Dendritic cell treated with granulocyte-macrophage colony-stimulating factor and Interleukin-4, amounts not matched to agents 40 ng/mL and 50 ng/mL, for 4 days (primary cell): ENCODE measurements at regions not wholly inside any gene's neighbourhood (a gene's known extent, or its start where the extent isn't known, plus 50 kb on each side); places are given as distances from the start of the nearest gene placed in this dataset.
"Not testable (repeated sequence)": the region's sequence is repeated elsewhere in the genome, so short reads cannot be mapped to it uniquely, and the experiment has no call there.

ENCODE experiments used
- H3K27ac Mint-ChIP-seq: one replicate; pipeline ENCODE4 v1.8.0; 2022; ENCODE audit warnings: mild to moderate bottlenecking, mixed read lengths
- H3K27me3 Mint-ChIP-seq: one replicate; pipeline ENCODE4 v1.8.0; 2022; ENCODE audit warnings: mild to moderate bottlenecking, mixed read lengths
- H3K36me3 Mint-ChIP-seq: one replicate; pipeline ENCODE4 v1.8.0; 2022; ENCODE audit warnings: low read depth, mixed read lengths
- H3K4me1 Mint-ChIP-seq: one replicate; pipeline ENCODE4 v1.8.0; 2022; ENCODE audit warnings: low read depth, mixed read lengths
- H3K4me3 Mint-ChIP-seq: one replicate; pipeline ENCODE4 v1.8.0; 2022; ENCODE audit warnings: mild to moderate bottlenecking, moderate library complexity, mixed read lengths
- H3K9me3 Mint-ChIP-seq: one replicate; pipeline ENCODE4 v1.8.0; 2022; ENCODE audit warnings: mixed read lengths
- intact Hi-C: fragments of 100-400 bp; cut with micrococcal nuclease; formaldehyde crosslinking; loops from one replicate; pipeline ENCODE4 v1.15.0; 2022

GRCh38 chr15:21269673-21270072 is 170.6 kb downstream of the POTEB3 start:
- H3K27ac Mint-ChIP-seq, H3K36me3 Mint-ChIP-seq, H3K4me3 Mint-ChIP-seq, intact Hi-C loops: not testable (repeated sequence)
- H3K9me3 Mint-ChIP-seq: peaks cover 13% of the 10 kb centered on the region
- peaks cover 36% of the 10 kb centered on the region for H3K4me1 Mint-ChIP-seq
- peaks cover 30% of the 10 kb centered on the region for H3K27me3 Mint-ChIP-seq

- H3K9me3 Mint-ChIP-seq: peaks cover 13% of the 10 kb centered on the region
- intact Hi-C loops: no loop called here
- peaks cover 31% of the 10 kb centered on the region for H3K27me3 Mint-ChIP-seq
- peaks cover 36% of the 10 kb centered on the region for H3K4me1 Mint-ChIP-seq
- no peak overlapping the region for H3K4me3 Mint-ChIP-seq
- H3K36me3 Mint-ChIP-seq: no peaks in the 10 kb centered on the region
- H3K27ac Mint-ChIP-seq: no peak overlapping the region
These were observed 171.2 kb downstream of the POTEB3 start for GRCh38 chr15:21269121-21269520.

GRCh38 chr15:21268436-21268940 is 171.8 kb downstream of the POTEB3 start:
- no peak overlapping the region for H3K4me3 Mint-ChIP-seq
- no peaks in the 10 kb centered on the region for H3K36me3 Mint-ChIP-seq
- peaks cover 36% of the 10 kb centered on the region for H3K4me1 Mint-ChIP-seq
- no peak overlapping the region for H3K27ac Mint-ChIP-seq
- H3K9me3 Mint-ChIP-seq: peaks cover 13% of the 10 kb centered on the region
- H3K27me3 Mint-ChIP-seq: peaks cover 31% of the 10 kb centered on the region
- intact Hi-C loops: no loop called here

- Mint-ChIP-seq H3K4me1 (peaks cover 36% of the 10 kb centered on the region), H3K4me3 (no peak overlapping the region), H3K9me3 (peaks cover 15% of the 10 kb centered on the region), H3K36me3 (no peaks in the 10 kb centered on the region), H3K27me3 (peaks cover 31% of the 10 kb centered on the region), H3K27ac (no peak overlapping the region)
- intact Hi-C loops: no loop called here
These were observed 172.5 kb downstream of the POTEB3 start for GRCh38 chr15:21267671-21268395.

- peaks cover 35% of the 10 kb centered on the region for H3K4me1 Mint-ChIP-seq
- H3K9me3 Mint-ChIP-seq: peaks cover 19% of the 10 kb centered on the region
- H3K27ac Mint-ChIP-seq: no peak overlapping the region
- H3K27me3 Mint-ChIP-seq: peaks cover 36% of the 10 kb centered on the region
- intact Hi-C loops: no loop called here
- H3K4me3 Mint-ChIP-seq: no peak overlapping the region
- H3K36me3 Mint-ChIP-seq: no peaks in the 10 kb centered on the region
These were observed 173.1 kb downstream of the POTEB3 start for GRCh38 chr15:21267226-21267625.

DNA sequence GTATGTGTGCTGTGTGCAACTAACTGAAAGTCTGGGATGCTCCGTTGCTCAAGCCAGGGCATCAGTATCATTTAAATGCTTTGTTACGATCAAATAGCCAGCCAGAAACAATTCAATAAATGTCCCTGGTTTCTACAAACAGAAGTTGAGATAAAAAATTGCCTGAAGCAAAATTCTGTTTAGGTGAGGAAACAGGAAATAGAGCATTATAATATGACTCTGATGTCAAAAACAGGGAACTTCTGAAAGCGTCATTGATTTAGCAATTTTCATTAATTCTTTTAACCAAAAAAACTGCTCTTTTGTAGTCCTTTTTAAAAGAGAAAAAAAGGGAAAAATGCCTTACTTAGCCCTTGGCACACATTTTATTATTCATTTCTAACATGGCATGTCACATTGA is 174.7 kb downstream of the POTEB3 start:
- H3K27ac Mint-ChIP-seq, H3K4me3 Mint-ChIP-seq, H3K36me3 Mint-ChIP-seq, intact Hi-C loops: not testable (repeated sequence)
- H3K4me1 Mint-ChIP-seq: peaks cover 26% of the 10 kb centered on the region
- H3K9me3 Mint-ChIP-seq: peaks cover 21% of the 10 kb centered on the region
- peaks cover 40% of the 10 kb centered on the region for H3K27me3 Mint-ChIP-seq

GRCh38 chr15:21262851-21263425 is 177.4 kb downstream of the POTEB3 start:
- peaks cover 31% of the 10 kb centered on the region for H3K27me3 Mint-ChIP-seq
- no peak overlapping the region for H3K27ac Mint-ChIP-seq
- intact Hi-C loops: no loop called here
- no peak overlapping the region for H3K4me3 Mint-ChIP-seq
- no peaks in the 10 kb centered on the region for H3K36me3 Mint-ChIP-seq
- peaks cover 21% of the 10 kb centered on the region for H3K9me3 Mint-ChIP-seq
- H3K4me1 Mint-ChIP-seq: peaks cover 14% of the 10 kb centered on the region

DNA sequence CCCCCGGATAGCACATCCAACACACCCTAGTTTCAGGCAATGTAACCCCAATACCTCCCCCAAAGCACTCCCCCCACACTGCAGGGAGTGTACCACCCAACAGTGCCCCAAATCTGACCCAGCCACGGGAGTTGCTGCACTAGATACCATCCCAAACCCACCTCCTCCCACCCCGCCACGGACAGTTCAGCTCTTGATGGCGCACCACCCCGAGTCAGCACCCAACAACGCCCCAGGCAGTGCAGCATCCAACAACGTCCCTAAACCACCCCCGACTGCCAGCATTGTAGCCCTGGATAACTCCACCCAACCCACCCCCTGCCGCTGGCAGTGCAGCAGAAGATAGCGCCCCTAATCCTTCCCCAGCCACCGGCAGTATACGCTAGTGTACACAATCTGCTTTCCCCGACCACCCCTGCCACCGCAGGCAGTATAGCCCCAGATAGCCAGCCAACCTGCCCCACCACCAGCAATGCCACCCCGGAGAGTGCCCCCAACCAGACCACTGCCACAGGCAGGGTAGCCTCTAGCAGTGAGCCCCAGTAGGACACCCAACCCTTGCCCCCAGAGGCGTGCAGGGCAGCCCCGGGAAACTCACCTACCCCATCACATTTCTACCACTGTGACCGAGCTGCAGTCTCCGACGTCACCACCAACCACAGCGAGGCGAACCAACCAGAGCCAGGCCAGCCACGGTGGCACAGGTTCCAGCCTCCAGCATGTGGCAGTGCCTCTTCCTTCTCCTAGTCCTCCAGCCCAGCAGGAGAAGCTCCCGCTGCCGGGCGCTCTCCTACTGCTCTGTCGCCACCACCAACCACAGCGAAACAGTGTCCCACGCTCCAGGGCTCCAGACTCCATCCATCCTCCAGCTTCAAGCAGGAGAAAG is 178.1 kb downstream of the POTEB3 start:
- Mint-ChIP-seq H3K4me1 (peaks cover 10% of the 10 kb centered on the region), H3K36me3 (no peaks in the 10 kb centered on the region), H3K4me3 (no peak overlapping the region), H3K27ac (no peak overlapping the region), H3K9me3 (peaks cover 21% of the 10 kb centered on the region), H3K27me3 (peaks cover 29% of the 10 kb centered on the region)
- intact Hi-C loops: no loop called here

GRCh38 chr15:21261396-21261964 is 178.8 kb downstream of the POTEB3 start:
- peaks cover 21% of the 10 kb centered on the region for H3K9me3 Mint-ChIP-seq
- peaks cover 5% of the 10 kb centered on the region for H3K4me1 Mint-ChIP-seq
- H3K36me3 Mint-ChIP-seq: no peaks in the 10 kb centered on the region
- H3K27me3 Mint-ChIP-seq: peaks cover 27% of the 10 kb centered on the region
- intact Hi-C loops: no loop called here
- H3K27ac Mint-ChIP-seq: no peak overlapping the region
- H3K4me3 Mint-ChIP-seq: no peak overlapping the region

DNA sequence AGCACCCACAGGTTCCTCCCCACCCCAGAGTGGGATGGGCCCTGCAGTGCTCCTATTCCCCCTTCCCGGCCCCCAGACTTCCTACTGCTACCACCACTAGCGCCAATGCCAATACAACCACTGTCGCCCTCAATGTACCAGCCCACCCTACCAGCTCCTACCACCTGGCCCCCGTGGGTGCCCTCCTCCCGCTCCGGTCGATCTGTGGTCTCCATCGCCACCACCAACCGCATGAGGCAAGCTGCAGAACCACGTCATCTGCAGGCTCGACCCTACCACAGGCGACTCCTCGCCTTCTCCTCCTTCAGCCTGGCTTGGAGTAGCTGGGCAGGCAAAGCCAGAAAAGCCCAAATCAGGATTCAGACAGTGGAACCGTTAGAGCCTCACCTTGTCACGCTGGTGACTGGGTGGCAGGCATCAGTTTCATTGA is 179.3 kb downstream of the POTEB3 start:
- peaks cover 27% of the 10 kb centered on the region for H3K27me3 Mint-ChIP-seq
- H3K4me1 Mint-ChIP-seq: peaks cover 5% of the 10 kb centered on the region

GRCh38 chr15:21258635-21259034 is 181.7 kb downstream of the POTEB3 start:
- H3K27ac Mint-ChIP-seq, intact Hi-C loops, H3K36me3 Mint-ChIP-seq, H3K4me1 Mint-ChIP-seq, H3K4me3 Mint-ChIP-seq: not testable (repeated sequence)
- Mint-ChIP-seq H3K27me3 (peaks cover 25% of the 10 kb centered on the region), H3K9me3 (peaks cover 21% of the 10 kb centered on the region)

More for the DNA sequence above, 179.3 kb downstream of the POTEB3 start:
- no peaks in the 10 kb centered on the region for H3K36me3 Mint-ChIP-seq
- intact Hi-C loops: no loop called here
- H3K27ac Mint-ChIP-seq: no peak overlapping the region
- no peak overlapping the region for H3K4me3 Mint-ChIP-seq
- H3K9me3 Mint-ChIP-seq: peaks cover 21% of the 10 kb centered on the region

DNA sequence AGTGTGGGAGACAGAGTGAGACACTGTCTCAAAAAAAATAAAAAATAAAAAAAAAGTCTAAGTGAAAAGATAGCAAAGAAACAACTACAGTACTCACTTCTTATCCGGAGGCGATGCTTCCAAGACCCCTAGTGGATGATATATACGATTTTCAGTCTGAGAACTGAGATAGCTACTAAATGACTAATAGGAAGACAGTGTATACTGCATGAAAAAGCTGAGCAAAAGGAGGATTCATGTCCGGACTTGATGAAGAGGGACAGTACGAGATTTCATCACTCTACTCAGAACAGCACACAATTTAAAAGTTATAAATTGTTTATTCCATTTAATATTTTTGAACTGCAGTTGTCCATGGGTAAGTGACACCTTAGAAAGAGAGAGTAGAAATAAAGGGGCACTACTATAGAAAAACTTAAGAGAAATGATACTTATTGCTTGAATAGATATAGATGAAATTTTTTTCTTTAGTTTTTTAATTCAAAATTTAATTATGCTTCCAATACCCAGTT is 190.7 kb downstream of the POTEB3 start:
- H3K4me3 Mint-ChIP-seq, H3K36me3 Mint-ChIP-seq, H3K4me1 Mint-ChIP-seq, H3K27ac Mint-ChIP-seq, intact Hi-C loops, H3K27me3 Mint-ChIP-seq, H3K9me3 Mint-ChIP-seq: not testable (repeated sequence)
